ENCODE measurements at regions not wholly inside any gene's neighbourhood (a gene's known extent, or its start where the extent isn't known, plus 50 kb on each side); places are given as distances from the start of the nearest gene placed in this dataset.

- no peak overlapping the region for H3K27ac ChIP-seq (ENCODE audit: low read depth, low read length)
- no peak overlapping the region for H3K4me3 ChIP-seq (ENCODE audit: low read length)
- H3K36me3 ChIP-seq (ENCODE audit: insufficient read depth, low read length) = no peaks in the 10 kb centered on the region
- H3K9me3 ChIP-seq (ENCODE audit: insufficient read depth, low read depth, low read length) = no peaks in the 10 kb centered on the region
- H3K27me3 ChIP-seq (ENCODE audit: insufficient read depth, low read length) = no peaks in the 10 kb centered on the region
- 97% methylated on average over 5 of the region's 5 CpGs for WGBS
- no peak overlapping the region for H3K9ac ChIP-seq (ENCODE audit: low read depth, low read length)
- H3K4me1 ChIP-seq (ENCODE audit: insufficient read depth, low read length) = no peaks in the 10 kb centered on the region
Measured at GRCh38 chr1:90488451-90488850, 228.7 kb downstream of the BARHL2 start.

- Histone ChIP-seq H3K4me3 (ENCODE audit: low read length) (no peak overlapping the region), H3K9ac (ENCODE audit: low read depth, low read length) (no peak overlapping the region), H3K27me3 (ENCODE audit: insufficient read depth, low read length) (no peaks in the 10 kb centered on the region), H3K36me3 (ENCODE audit: insufficient read depth, low read length) (no peaks in the 10 kb centered on the region), H3K27ac (ENCODE audit: low read depth, low read length) (no peak overlapping the region), H3K4me1 (ENCODE audit: insufficient read depth, low read length) (no peaks in the 10 kb centered on the region), H3K9me3 (ENCODE audit: insufficient read depth, low read depth, low read length) (no peaks in the 10 kb centered on the region)
- 100% methylated on average over 2 of the region's 3 CpGs for WGBS
Measured at GRCh38 chr1:90486996-90487395, 230.1 kb downstream of the BARHL2 start.

GRCh38 chr1:90486134-90486824 lies 230.8 kb downstream of the BARHL2 start:
- no CpG with 5 or more reads among the region's 1 CpG for WGBS

GRCh38 chr1:90480271-90480835 lies 236.7 kb downstream of the BARHL2 start:
- Histone ChIP-seq H3K9ac (ENCODE audit: low read depth, low read length) (no peak overlapping the region), H3K4me3 (ENCODE audit: low read length) (no peak overlapping the region), H3K9me3 (ENCODE audit: insufficient read depth, low read depth, low read length) (no peaks in the 10 kb centered on the region), H3K27me3 (ENCODE audit: insufficient read depth, low read length) (no peaks in the 10 kb centered on the region), H3K36me3 (ENCODE audit: insufficient read depth, low read length) (no peaks in the 10 kb centered on the region), H3K27ac (ENCODE audit: low read depth, low read length) (no peak overlapping the region), H3K4me1 (ENCODE audit: insufficient read depth, low read length) (no peaks in the 10 kb centered on the region)
- 94% methylated on average over 1 of the region's 1 CpG for WGBS

More at GRCh38 chr1:90486134-90486824, 230.8 kb downstream of the BARHL2 start:
- no peaks in the 10 kb centered on the region for H3K36me3 ChIP-seq (ENCODE audit: insufficient read depth, low read length)
- no peak overlapping the region for H3K9ac ChIP-seq (ENCODE audit: low read depth, low read length)
- H3K27ac ChIP-seq (ENCODE audit: low read depth, low read length) = no peak overlapping the region
- H3K4me1 ChIP-seq (ENCODE audit: insufficient read depth, low read length) = no peaks in the 10 kb centered on the region
- H3K27me3 ChIP-seq (ENCODE audit: insufficient read depth, low read length) = no peaks in the 10 kb centered on the region
- H3K9me3 ChIP-seq (ENCODE audit: insufficient read depth, low read depth, low read length) = no peaks in the 10 kb centered on the region
- no peak overlapping the region for H3K4me3 ChIP-seq (ENCODE audit: low read length)

GRCh38 chr1:90476994-90477393 lies 240.1 kb downstream of the BARHL2 start:
- H3K27me3 ChIP-seq (ENCODE audit: insufficient read depth, low read length) = no peaks in the 10 kb centered on the region
- H3K9ac ChIP-seq (ENCODE audit: low read depth, low read length) = no peak overlapping the region
- WGBS = 79% methylated on average over 3 of the region's 3 CpGs
- no peaks in the 10 kb centered on the region for H3K9me3 ChIP-seq (ENCODE audit: insufficient read depth, low read depth, low read length)
- no peaks in the 10 kb centered on the region for H3K36me3 ChIP-seq (ENCODE audit: insufficient read depth, low read length)
- H3K4me3 ChIP-seq (ENCODE audit: low read length) = no peak overlapping the region
- no peaks in the 10 kb centered on the region for H3K4me1 ChIP-seq (ENCODE audit: insufficient read depth, low read length)
- no peak overlapping the region for H3K27ac ChIP-seq (ENCODE audit: low read depth, low read length)

- WGBS = 92% methylated on average over 1 of the region's 1 CpG
- Histone ChIP-seq H3K4me1 (ENCODE audit: insufficient read depth, low read length) (no peaks in the 10 kb centered on the region), H3K4me3 (ENCODE audit: low read length) (no peak overlapping the region), H3K9ac (ENCODE audit: low read depth, low read length) (no peak overlapping the region), H3K36me3 (ENCODE audit: insufficient read depth, low read length) (no peaks in the 10 kb centered on the region), H3K27ac (ENCODE audit: low read depth, low read length) (no peak overlapping the region), H3K9me3 (ENCODE audit: insufficient read depth, low read depth, low read length) (no peaks in the 10 kb centered on the region), H3K27me3 (ENCODE audit: insufficient read depth, low read length) (no peaks in the 10 kb centered on the region)
Measured at GRCh38 chr1:90476411-90476810, 240.7 kb downstream of the BARHL2 start.

GRCh38 chr1:90475631-90476030 lies 241.5 kb downstream of the BARHL2 start:
- Histone ChIP-seq H3K27ac (ENCODE audit: low read depth, low read length) (no peak overlapping the region), H3K36me3 (ENCODE audit: insufficient read depth, low read length) (no peaks in the 10 kb centered on the region), H3K4me3 (ENCODE audit: low read length) (no peak overlapping the region), H3K27me3 (ENCODE audit: insufficient read depth, low read length) (no peaks in the 10 kb centered on the region), H3K4me1 (ENCODE audit: insufficient read depth, low read length) (no peaks in the 10 kb centered on the region), H3K9ac (ENCODE audit: low read depth, low read length) (no peak overlapping the region), H3K9me3 (ENCODE audit: insufficient read depth, low read depth, low read length) (no peaks in the 10 kb centered on the region)
- 63% methylated on average over 2 of the region's 2 CpGs for WGBS

GRCh38 chr1:90474731-90475130 lies 242.4 kb downstream of the BARHL2 start:
- 100% methylated on average over 1 of the region's 1 CpG for WGBS
- Histone ChIP-seq H3K9ac (ENCODE audit: low read depth, low read length) (no peak overlapping the region), H3K4me1 (ENCODE audit: insufficient read depth, low read length) (no peaks in the 10 kb centered on the region), H3K27me3 (ENCODE audit: insufficient read depth, low read length) (no peaks in the 10 kb centered on the region), H3K36me3 (ENCODE audit: insufficient read depth, low read length) (no peaks in the 10 kb centered on the region), H3K27ac (ENCODE audit: low read depth, low read length) (no peak overlapping the region), H3K4me3 (ENCODE audit: low read length) (no peak overlapping the region), H3K9me3 (ENCODE audit: insufficient read depth, low read depth, low read length) (no peaks in the 10 kb centered on the region)

GRCh38 chr1:90474158-90474557 lies 242.9 kb downstream of the BARHL2 start:
- H3K36me3 ChIP-seq (ENCODE audit: insufficient read depth, low read length) = no peaks in the 10 kb centered on the region
- H3K27ac ChIP-seq (ENCODE audit: low read depth, low read length) = no peak overlapping the region
- no peaks in the 10 kb centered on the region for H3K4me1 ChIP-seq (ENCODE audit: insufficient read depth, low read length)
- WGBS = 100% methylated on average over 1 of the region's 2 CpGs
- H3K27me3 ChIP-seq (ENCODE audit: insufficient read depth, low read length) = no peaks in the 10 kb centered on the region
- H3K9ac ChIP-seq (ENCODE audit: low read depth, low read length) = no peak overlapping the region
- no peak overlapping the region for H3K4me3 ChIP-seq (ENCODE audit: low read length)
- no peaks in the 10 kb centered on the region for H3K9me3 ChIP-seq (ENCODE audit: insufficient read depth, low read depth, low read length)

GRCh38 chr1:90472775-90473174 lies 244.3 kb downstream of the BARHL2 start:
- Histone ChIP-seq H3K4me1 (ENCODE audit: insufficient read depth, low read length) (no peaks in the 10 kb centered on the region), H3K36me3 (ENCODE audit: insufficient read depth, low read length) (no peaks in the 10 kb centered on the region), H3K9me3 (ENCODE audit: insufficient read depth, low read depth, low read length) (no peaks in the 10 kb centered on the region), H3K27me3 (ENCODE audit: insufficient read depth, low read length) (no peaks in the 10 kb centered on the region), H3K9ac (ENCODE audit: low read depth, low read length) (no peak overlapping the region), H3K4me3 (ENCODE audit: low read length) (no peak overlapping the region), H3K27ac (ENCODE audit: low read depth, low read length) (no peak overlapping the region)
- WGBS = 94% methylated on average over 1 of the region's 1 CpG

- H3K9ac ChIP-seq (ENCODE audit: low read depth, low read length) = no peak overlapping the region
- H3K27ac ChIP-seq (ENCODE audit: low read depth, low read length) = no peak overlapping the region
- 96% methylated on average over 2 of the region's 2 CpGs for WGBS
- H3K4me1 ChIP-seq (ENCODE audit: insufficient read depth, low read length) = peaks cover 4% of the 10 kb centered on the region; the same call in 1 of the 2 replicates
- H3K4me3 ChIP-seq (ENCODE audit: low read length) = no peak overlapping the region
- H3K9me3 ChIP-seq (ENCODE audit: insufficient read depth, low read depth, low read length) = no peaks in the 10 kb centered on the region
- H3K36me3 ChIP-seq (ENCODE audit: insufficient read depth, low read length) = no peaks in the 10 kb centered on the region
- H3K27me3 ChIP-seq (ENCODE audit: insufficient read depth, low read length) = no peaks in the 10 kb centered on the region
Measured at GRCh38 chr1:90459570-90459969, 257.5 kb downstream of the BARHL2 start.

All from HUES64 (cell line).